Heart right ventricle (tissue), 16 donors: ENCODE measurements at regions not wholly inside any gene's neighbourhood (a gene's known extent, or its start where the extent isn't known, plus 50 kb on each side); places are given as distances from the start of the nearest gene placed in this dataset.
"Not testable (repeated sequence)": the region's sequence is repeated elsewhere in the genome, so short reads cannot be mapped to it uniquely, and the experiment has no call there.

ENCODE experiments used
- ATAC-seq, 8 donors: fragments of 200-7000 bp; cut with Tn5 transposase; one replicate each; pipeline ENCODE4 v1.9.1; 2020; ENCODE audit warnings: mild to moderate bottlenecking in 8 of 8, moderate library complexity in 8 of 8, moderate number of reproducible peaks in 1 of 8
- DNase-seq, 2 donors: peaks; one replicate each; pipeline ENCODE4 v3.0.0-alpha.2; 2020
- H3K27ac ChIP-seq, 10 donors: fragments of 200-600 bp; sonication (generic) in 2 of 10; one replicate each; pipeline versions ENCODE4 v1.5.0 to v1.8.0; 2020 to 2022; ENCODE audit warnings: mild to moderate bottlenecking in 3 of 10
- H3K27me3 ChIP-seq, 7 donors: fragments of 200-600 bp; one replicate each; pipeline ENCODE4 v1.8.0; 2021 to 2022; ENCODE audit warnings: mild to moderate bottlenecking in 2 of 7
- H3K36me3 ChIP-seq, 9 donors: fragments of 200-600 bp; sonication (generic) in 1 of 9; one replicate each; pipeline versions ENCODE4 v1.5.0 to v1.8.0; 2020 to 2022; ENCODE audit warnings: mild to moderate bottlenecking in 2 of 9
- H3K4me1 ChIP-seq, 9 donors: fragments of 200-600 bp; sonication (generic) in 1 of 9; one replicate each; pipeline versions ENCODE4 v1.5.0 to v1.8.0; 2020 to 2022; ENCODE audit warnings: mild to moderate bottlenecking in 4 of 9
- H3K4me3 ChIP-seq, 10 donors: fragments of 200-600 bp; sonication (generic) in 2 of 10; one replicate each; pipeline versions ENCODE4 v1.5.0 to v1.8.0; 2020 to 2022; ENCODE audit warnings: mild to moderate bottlenecking in 7 of 10, moderate library complexity in 2 of 10
- H3K9me3 ChIP-seq, 11 donors: fragments of 200-600 bp in 10 of 11; sonication (generic) in 2 of 11; one replicate each; pipeline versions ENCODE4 v1.5.0 to v1.8.0; 2013 to 2022; ENCODE audit warnings: mild to moderate bottlenecking in 2 of 11, control low read depth in 1 of 11, moderate library complexity in 1 of 11
- CTCF ChIP-seq, 9 donors: fragments of 200-600 bp; sonication (generic) in 2 of 9; IDR thresholded peaks; one replicate each; pipeline versions ENCODE4 v1.5.0 to v1.8.0; 2021 to 2022; ENCODE audit warnings: antibody characterized with exemption in 9 of 9, mild to moderate bottlenecking in 5 of 9, moderate library complexity in 1 of 9
- WGBS, 2 donors: extraction: QIAGEN DNeasy Blood & Tissue Kit; methylation state at CpG; one replicate each; pipeline ENCODE4 v1.1.7; 2013; ENCODE audit warnings: inconsistent platforms in 1 of 2; 5-methylcytosine and 5-hydroxymethylcytosine counted together
- intact Hi-C, 10 donors: fragments of 100-400 bp; cut with DNase I; formaldehyde crosslinking; loops; one replicate each; pipeline versions ENCODE4 v1.11.1 to v1.14.2; 2022
- donor health status: Arrhythmogenic right ventricular cardiomyopathy.
- donor health status: ischemic (EF 13 %, LVEDD 7.1; RV severe dilation, severe dysfunction).
- donor health status: healthy with polysubstance abuse.
- donor health status: DM: no; HTN: yes; CAD: no.
- donor health status: DM: no; HTN: no; CAD: no.
- donor health status: ischemic (EF 25% LVEDD 6.9; RV normal size, moderate dysfunction).
- donor health status: ischemic (EF 25% LVEDD 5.7; RV mildly dilated, moderate dysfunction).
- donor health status: healthy.
- donor health status: DM: yes; HTN: yes; CAD: no.
- donor health status: Ischemic cardiomyopathy.
- donor health status: ischemic (EF 35%, LVEDD 5.7; RV mildly dilated, moderate dysfunction).
- donor health status: nonischemic (EF 11% LVEDD 7.7; RV severe dilation, severe dysfunction).
- donor health status: DM: yes; HTN: yes; CAD: no.
- donor health status: PGD.
- donor health status: ischemic (EF 29% LVEDD 5.4; RV normal size, mild dysfunction).
- donor health status: nonischemic (EF 23%, LVEDD 6.1; RV moderate dilation, normal function).

GRCh38 chr3:26091626-26092025 is 301.7 kb downstream of the OXSM start:
- ATAC-seq (no peak), DNase-seq (no peak)
- Histone ChIP-seq H3K27me3 (no peaks in the 10 kb centered on the region), H3K9me3 (peaks cover 0 to 70% (median 14%) of the 10 kb centered on the region in 11 donors), H3K4me3 (no peak overlapping the region), H3K4me1 (peaks cover 0 to 18% (median 12%) of the 10 kb centered on the region in 9 donors), H3K36me3 (no peaks in the 10 kb centered on the region), H3K27ac (peak overlapping the region in 1 of 10 donors; percentile 10)
- 21 to 22% methylated on average over 1 of the region's 1 CpG for WGBS, 2 donors
- no peak for TF ChIP-seq CTCF (IDR thresholded peaks at IDR 0.05)
- intact Hi-C loops, result no loop called here

- DNase-seq, result not testable (repeated sequence)
Measured at GRCh38 chr3:26097111-26097510, 307.2 kb downstream of the OXSM start.

GRCh38 chr3:26099692-26100091 is 309.8 kb downstream of the OXSM start:
- H3K9me3 ChIP-seq, result peaks cover 0 to 49% (median 7%) of the 10 kb centered on the region in 11 donors
- ATAC-seq (peak; percentile 79 to 96 (median 91)), DNase-seq (peak in 1 of 2 donors; percentile 33)
- H3K27ac ChIP-seq, result peak overlapping the region; percentile 41 to 89 (median 78)
- no peaks in the 10 kb centered on the region for H3K27me3 ChIP-seq
- no peaks in the 10 kb centered on the region for H3K36me3 ChIP-seq
- intact Hi-C loops, result loop anchor here in 4 of 10 donors (5.0 to 10.0 kb wide), 4 partner anchors 32 to 435 kb away; partner anchors contain the start of genes TOP2B (in 2 of the 4) and NGLY1 (in 1 of the 4)
- H3K4me1 ChIP-seq, result peaks cover 2 to 57% (median 41%) of the 10 kb centered on the region in 9 donors
- H3K4me3 ChIP-seq, result no peak overlapping the region
- no peak for TF ChIP-seq CTCF (IDR thresholded peaks at IDR 0.05)

More at GRCh38 chr3:26097111-26097510, 307.2 kb downstream of the OXSM start:
- H3K4me3 ChIP-seq, H3K27me3 ChIP-seq, H3K27ac ChIP-seq, intact Hi-C loops, ATAC-seq, H3K36me3 ChIP-seq: not testable (repeated sequence)
- peaks cover 0 to 65% (median 7%) of the 10 kb centered on the region in 11 donors for H3K9me3 ChIP-seq
- H3K4me1 ChIP-seq, result peaks cover 2 to 36% (median 28%) of the 10 kb centered on the region in 9 donors
- 90 to 92% methylated on average over 4 of the region's 4 CpGs for WGBS, 2 donors

DNA sequence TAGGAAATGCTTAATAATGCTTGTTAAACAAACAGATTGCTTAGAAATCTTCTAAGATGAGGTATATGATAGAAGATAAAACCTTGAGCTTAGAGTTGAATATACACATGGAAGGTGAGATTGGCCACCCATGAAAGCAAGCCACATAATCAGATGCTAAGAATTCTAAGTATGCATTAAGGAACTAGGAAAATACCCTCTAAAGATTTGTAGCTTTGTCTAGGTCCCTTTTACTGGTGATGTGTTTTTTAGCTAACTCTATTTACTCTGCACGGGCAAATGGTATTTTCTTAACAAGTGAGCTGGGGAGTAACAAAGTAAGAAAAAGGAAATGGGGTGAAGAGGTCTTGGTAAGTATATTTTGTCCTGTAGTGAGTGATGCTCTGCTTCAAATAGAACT is 310.3 kb downstream of the OXSM start:
- Histone ChIP-seq H3K4me1 (peaks cover 2 to 62% (median 44%) of the 10 kb centered on the region in 9 donors), H3K27me3 (no peaks in the 10 kb centered on the region), H3K36me3 (no peaks in the 10 kb centered on the region), H3K4me3 (no peak overlapping the region), H3K27ac (peak overlapping the region; percentile 24 to 89 (median 78)), H3K9me3 (peaks cover 0 to 46% (median 7%) of the 10 kb centered on the region in 11 donors)
- 26 to 36% methylated on average over 1 of the region's 1 CpG for WGBS, 2 donors
- ATAC-seq, result peak in 1 of 8 donors; percentile 20
- no peak for TF ChIP-seq CTCF (IDR thresholded peaks at IDR 0.05)
- DNase-seq, result no peak
- intact Hi-C loops, result loop anchor here in 4 of 10 donors (5.0 to 10.0 kb wide), 4 partner anchors 33 to 435 kb away; partner anchors contain the start of genes TOP2B (in 2 of the 4) and NGLY1 (in 1 of the 4)

- H3K27ac ChIP-seq, result peak overlapping the region in 6 of 10 donors; percentile 28 to 89 (median 61)
- H3K9me3 ChIP-seq, result peaks cover 0 to 24% (median 3%) of the 10 kb centered on the region in 11 donors
- no peak for TF ChIP-seq CTCF (IDR thresholded peaks at IDR 0.05)
- intact Hi-C loops, result loop anchor here in 4 of 10 donors (5.0 to 10.0 kb wide), 4 partner anchors 35 to 438 kb away; partner anchors contain the start of genes TOP2B (in 2 of the 4) and NGLY1 (in 1 of the 4)
- no peak overlapping the region for H3K4me3 ChIP-seq
- H3K4me1 ChIP-seq, result peaks cover 2 to 79% (median 60%) of the 10 kb centered on the region in 9 donors
- 79 to 88% methylated on average over 1 of the region's 1 CpG for WGBS, 2 donors
- DNase-seq, result no peak
- H3K27me3 ChIP-seq, result no peaks in the 10 kb centered on the region
- H3K36me3 ChIP-seq, result no peaks in the 10 kb centered on the region
- no peak for ATAC-seq
Measured at GRCh38 chr3:26102376-26102775, 312.5 kb downstream of the OXSM start.
